Endothelial cell of umbilical vein (primary cell): ENCODE measurements at regions not wholly inside any gene's neighbourhood (a gene's known extent, or its start where the extent isn't known, plus 50 kb on each side); places are given as distances from the start of the nearest gene placed in this dataset.

ENCODE experiments used
- BruUV-seq: library from RNA; stranded (reverse); fragments of 400-500 nt; replicated peaks from 2 replicates; lab custom pipeline; 2021; lab: Mats Ljungman, UMichigan
- CTCF ChIA-PET: fragments of 300-600, 350-600 bp; sonication (Branson Sonifier 250); formaldehyde crosslinking; loops from one replicate; lab custom pipeline; 2021; ENCODE audit warnings: antibody characterized with exemption, inconsistent platforms; lab: Charles Lee
- POLR2A ChIA-PET: fragments of 300-600, 350-600 bp; sonication (Branson Sonifier 250); formaldehyde crosslinking; loops from one replicate; lab custom pipeline; 2021; ENCODE audit warnings: antibody characterized with exemption, inconsistent platforms; lab: Charles Lee
- DNase-seq: peaks from one replicate; pipeline ENCODE4 v3.0.0-alpha.2; 2011; ENCODE audit warnings: low read depth, low spot score
- FAIRE-seq: peaks from 2 replicates; lab custom pipeline; 2011; peaks lifted over from hg19 to GRCh38; lab: Jason Lieb, UNC
- H2AFZ ChIP-seq: 2 replicates; pipeline ENCODE4 v1.6.0; 2012; ENCODE audit warnings: low read depth, low read length, control low read depth, inconsistent platforms
- H3K27ac ChIP-seq: 2 replicates; pipeline ENCODE4 v1.5.1; 2011; ENCODE audit warnings: low read depth, mild to moderate bottlenecking, control low read depth, low read length, moderate library complexity; ENCODE audit not compliant: insufficient read depth
- H3K27me3 ChIP-seq, 2 experiments: 2 replicates each; pipeline versions ENCODE4 v1.6.0 to v1.6.1; 2011; ENCODE audit warnings: low read length in 2 of 2, mixed read lengths in 1 of 2; ENCODE audit not compliant: control insufficient read depth in 2 of 2, insufficient read depth in 2 of 2
- H3K36me3 ChIP-seq, 2 experiments: 2 replicates in 1 of 2; 3 replicates in 1 of 2; pipeline ENCODE4 v1.5.1; 2011; ENCODE audit warnings: low read length in 2 of 2, mild to moderate bottlenecking in 1 of 2, moderate library complexity in 1 of 2; ENCODE audit not compliant: control insufficient read depth in 2 of 2, insufficient read depth in 2 of 2; ENCODE audit errors: extremely low read depth in 1 of 2
- H3K4me1 ChIP-seq: 3 replicates; pipeline ENCODE4 v1.5.1; 2011; ENCODE audit warnings: mild to moderate bottlenecking, low read length; ENCODE audit not compliant: control insufficient read depth, insufficient read depth; ENCODE audit errors: extremely low read depth
- H3K4me2 ChIP-seq: 2 replicates; pipeline ENCODE4 v1.6.1; 2011; ENCODE audit warnings: low read length, control low read depth, mixed read lengths; ENCODE audit not compliant: insufficient read depth
- H3K4me3 ChIP-seq, 3 experiments: fragments of 200-600 bp in 1 of 3; sonication (generic), shearing (Covaris generic) in 1 of 3; replicated peaks in 1 of 3; 2 replicates each; pipeline ENCODE4 v1.5.1; 2011 to 2016; ENCODE audit warnings: control low read depth in 3 of 3, low read length in 3 of 3, mild to moderate bottlenecking in 2 of 3, inconsistent platforms in 1 of 3, low read depth in 1 of 3, moderate library complexity in 1 of 3; ENCODE audit not compliant: insufficient read depth in 1 of 3
- H3K79me2 ChIP-seq: 2 replicates; pipeline ENCODE4 v1.6.0; 2012; ENCODE audit warnings: low read length, inconsistent platforms; ENCODE audit not compliant: control insufficient read depth, insufficient read depth
- H3K9ac ChIP-seq: replicated peaks from 2 replicates; pipeline ENCODE3; 2011; ENCODE audit warnings: low read length, control low read depth; ENCODE audit not compliant: insufficient read depth; ENCODE audit errors: extremely low read depth
- H3K9me1 ChIP-seq: replicated peaks from 3 replicates; pipeline ENCODE4 v1.6.0; 2011; ENCODE audit warnings: mild to moderate bottlenecking, low read length; ENCODE audit not compliant: control insufficient read depth, insufficient read depth; ENCODE audit errors: extremely low read depth
- H3K9me3 ChIP-seq: replicated peaks from 2 replicates; pipeline ENCODE4 v1.5.1; 2012; ENCODE audit warnings: low read length, inconsistent platforms; ENCODE audit not compliant: control insufficient read depth, insufficient read depth
- H4K20me1 ChIP-seq: replicated peaks from 2 replicates; pipeline ENCODE3; 2011; ENCODE audit warnings: mild to moderate bottlenecking, low read length; ENCODE audit not compliant: control insufficient read depth, insufficient read depth; ENCODE audit errors: extremely low read depth
- EZH2 ChIP-seq: IDR thresholded peaks from 2 replicates; pipeline ENCODE4 v1.6.1; 2012; ENCODE audit warnings: borderline replicate concordance, low read depth, mild to moderate bottlenecking, moderate library complexity, low read length, inconsistent platforms; ENCODE audit not compliant: severe bottlenecking
- FOS ChIP-seq: IDR thresholded peaks from 2 replicates; pipeline ENCODE4 v1.6.1; 2011; ENCODE audit warnings: mild to moderate bottlenecking, low read length, moderate library complexity, borderline replicate concordance; ENCODE audit not compliant: insufficient read depth
- GATA2 ChIP-seq: IDR thresholded peaks from 2 replicates; pipeline ENCODE4 v1.7.0; 2011; ENCODE audit warnings: low read depth, mild to moderate bottlenecking, moderate library complexity, mixed read lengths, low read length; ENCODE audit not compliant: insufficient read length, insufficient read depth
- JUN ChIP-seq: IDR thresholded peaks from 2 replicates; pipeline ENCODE4 v1.6.1; 2011; ENCODE audit warnings: borderline replicate concordance, low read depth; ENCODE audit not compliant: insufficient read length, insufficient read depth
- MAX ChIP-seq: IDR thresholded peaks from 2 replicates; pipeline ENCODE4 v1.6.1; 2011; ENCODE audit not compliant: insufficient read depth, insufficient read length
- MYC ChIP-seq: IDR thresholded peaks from one replicate; pipeline ENCODE4 v1.6.1; 2011; ENCODE audit warnings: mild to moderate bottlenecking, low read depth, low read length
- POLR2A ChIP-seq: IDR thresholded peaks from 2 replicates; pipeline ENCODE4 v1.6.1; 2012; ENCODE audit warnings: low read depth, mild to moderate bottlenecking, control low read depth, low read length
- POLR2AphosphoS5 ChIP-seq: IDR thresholded peaks from 2 replicates; pipeline ENCODE4 v1.6.1; 2012; ENCODE audit warnings: low read depth, mild to moderate bottlenecking, control low read depth, low read length, moderate library complexity; ENCODE audit not compliant: insufficient read depth
- dilution Hi-C: fragments of 300-500 bp; cut with MboI; formaldehyde crosslinking; loops from one replicate; pipeline ENCODE4 v1.15.0; 2019; ENCODE audit warnings: low sequenced_read_pairs; ENCODE audit not compliant: extremely low pct_ligation_motif_present
- intact Hi-C: fragments of 100-400 bp; cut with micrococcal nuclease; formaldehyde crosslinking; loops from one replicate; pipeline ENCODE4 v1.10.0; 2022

- H3K36me3 ChIP-seq, result no peaks in the 10 kb centered on the region
- no peak overlapping the region for H2AFZ ChIP-seq
- no peak overlapping the region for H3K9ac ChIP-seq
- ChIA-PET POLR2A (no interaction called here), CTCF (no interaction called here)
- no TSS peak for BruUV-seq
- FAIRE-seq (no peak), DNase-seq (no peak)
- no peaks in the 10 kb centered on the region for H3K9me3 ChIP-seq
- H3K9me1 ChIP-seq, result no peaks in the 10 kb centered on the region
- H3K27me3 ChIP-seq, result no peaks in the 10 kb centered on the region
- intact Hi-C loops, result no loop called here
- no peak overlapping the region for H3K27ac ChIP-seq
- no peak overlapping the region for H3K4me2 ChIP-seq
- H4K20me1 ChIP-seq, result no peaks in the 10 kb centered on the region
- H3K4me3 ChIP-seq, result no peak overlapping the region
- TF ChIP-seq JUN (no peak), GATA2 (no peak)
- dilution Hi-C loops, result no loop called here
- H3K4me1 ChIP-seq, result no peaks in the 10 kb centered on the region
- H3K79me2 ChIP-seq, result no peaks in the 10 kb centered on the region
Measured at GRCh38 chr5:25484391-25484790, 839.6 kb upstream of the CDH10 start.

DNA sequence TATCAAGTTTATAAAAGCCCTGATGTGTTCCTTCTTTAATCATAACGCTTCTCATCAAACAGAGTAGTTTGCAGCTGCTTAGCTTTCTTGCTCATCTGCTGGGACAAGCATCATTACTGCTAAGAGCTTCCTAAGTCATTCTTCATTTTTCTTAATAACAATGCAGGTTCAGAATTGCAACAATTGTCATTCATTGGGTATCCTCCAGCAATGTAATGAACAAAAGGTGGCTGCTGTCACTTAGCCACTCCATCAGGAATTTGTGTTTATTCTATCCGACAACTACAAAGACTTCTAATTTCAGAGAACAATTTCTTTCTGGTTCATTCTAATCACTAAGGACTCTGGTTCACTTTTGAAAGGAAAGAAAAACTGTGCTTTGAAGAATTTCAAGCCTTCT is 836.7 kb upstream of the CDH10 start:
- Histone ChIP-seq H3K36me3 (no peaks in the 10 kb centered on the region), H3K4me1 (no peaks in the 10 kb centered on the region), H3K27me3 (no peaks in the 10 kb centered on the region), H3K9ac (no peak overlapping the region), H3K9me3 (peaks cover 2% of the 10 kb centered on the region), H3K9me1 (no peaks in the 10 kb centered on the region), H3K4me3 (no peak overlapping the region), H4K20me1 (no peaks in the 10 kb centered on the region), H3K27ac (no peak overlapping the region), H3K79me2 (no peaks in the 10 kb centered on the region), H3K4me2 (no peak overlapping the region), H2AFZ (no peak overlapping the region)
- FAIRE-seq (no peak), DNase-seq (no peak)
- BruUV-seq, result no TSS peak
- dilution Hi-C loops (no loop called here), intact Hi-C loops (no loop called here)
- ChIA-PET CTCF (no interaction called here), POLR2A (no interaction called here)
- TF ChIP-seq EZH2 (no peak), FOS (no peak), POLR2AphosphoS5 (no peak), MAX (no peak), POLR2A (no peak), MYC (no peak), GATA2 (no peak)
